ENCODE measurements at regions not wholly inside any gene's neighbourhood (a gene's known extent, or its start where the extent isn't known, plus 50 kb on each side); places are given as distances from the start of the nearest gene placed in this dataset.

- ChIA-PET CTCF (no interaction called here), POLR2A (no interaction called here), RAD21 (ENCODE audit: low non-redundant PET in 1 of 2, low total read pairs in 2 of 2, uncharacterized antibody in 2 of 2, unreplicated experiment in 2 of 2) (no interaction called here)
- DNase-seq (ENCODE audit: low read depth, low spot score) = no peak
- no peaks in the 10 kb centered on the region for H3K4me1 ChIP-seq (ENCODE audit: control insufficient read depth in 1 of 2, insufficient read depth in 2 of 2, low read length in 2 of 2)
- no TSS peak for BruUV-seq (replicated peaks)
- no peaks in the 10 kb centered on the region for H3K27me3 ChIP-seq (ENCODE audit: insufficient read depth, low read length)
- H3K9me3 ChIP-seq (ENCODE audit: control insufficient read depth in 1 of 2, insufficient read depth in 1 of 2, low read depth in 1 of 2, low read length in 2 of 2) = peaks cover 0 to 6% of the 10 kb centered on the region in 2 experiments; a peak in 1 of 4 replicates
- no peak overlapping the region for H2AFZ ChIP-seq (ENCODE audit: low read depth, low read length, poor library complexity, severe bottlenecking)
- no peaks in the 10 kb centered on the region for H3K79me2 ChIP-seq (ENCODE audit: insufficient read depth, low read length)
- ATAC-seq = no peak
- H3K4me2 ChIP-seq (ENCODE audit: low read length) = no peak overlapping the region
- TF ChIP-seq FOSL1 (IDR thresholded peaks at IDR 0.05; ENCODE audit: low read depth) (no peak), ZBTB33 (IDR thresholded peaks at IDR 0.05; ENCODE audit: extremely low read depth, insufficient replicate concordance, low read length) (no peak), CEBPB (IDR thresholded peaks at IDR 0.05; ENCODE audit: low read depth) (no peak), ELF1 (IDR thresholded peaks at IDR 0.05; ENCODE audit: borderline replicate concordance, low read depth) (no peak), ZNF274 (IDR thresholded peaks at IDR 0.05; ENCODE audit: low read depth, low read length) (no peak), ZFX (IDR thresholded peaks at IDR 0.05) (no peak), REST (IDR thresholded peaks at IDR 0.05; ENCODE audit: low read depth) (no peak), EZH2phosphoT487 (IDR thresholded peaks at IDR 0.05; ENCODE audit: borderline replicate concordance) (no peak), SRF (IDR thresholded peaks at IDR 0.05; ENCODE audit: low read depth) (no peak), EZH2 (IDR thresholded peaks at IDR 0.05) (no peak), SIN3A (IDR thresholded peaks at IDR 0.05; ENCODE audit: low read depth) (no peak), JUND (IDR thresholded peaks at IDR 0.05) (no peak), MAX (IDR thresholded peaks at IDR 0.05) (no peak), TCF7L2 (IDR thresholded peaks at IDR 0.05; ENCODE audit: borderline replicate concordance, extremely low read depth, insufficient read depth, insufficient read length) (no peak), CBX3 (IDR thresholded peaks at IDR 0.05; ENCODE audit: low read depth) (no peak), SP1 (IDR thresholded peaks at IDR 0.05; ENCODE audit: low read depth) (no peak)
- no peaks in the 10 kb centered on the region for H4K20me1 ChIP-seq (ENCODE audit: insufficient read depth)
- H3K9me2 ChIP-seq (ENCODE audit: insufficient read depth) = no peaks in the 10 kb centered on the region
- intact Hi-C loops (cut with micrococcal nuclease) = no loop called here
- no peaks in the 10 kb centered on the region for H3K36me3 ChIP-seq (ENCODE audit: control insufficient read depth in 1 of 2, insufficient read depth in 2 of 2, low read length in 2 of 2)
- no peak overlapping the region for H3K4me3 ChIP-seq (replicated peaks in 1 of 2; ENCODE audit: low read depth in 1 of 2, low read length in 2 of 2)
- no peak overlapping the region for H3K27ac ChIP-seq (ENCODE audit: low read depth, low read length)
- H3K9ac ChIP-seq (ENCODE audit: low read length) = no peak overlapping the region
Observed at GRCh38 chr22:48885271-48885918, 942.3 kb downstream of the BRD1 start.
